RWPE2 (cell line): ENCODE measurements at regions not wholly inside any gene's neighbourhood (a gene's known extent, or its start where the extent isn't known, plus 50 kb on each side); places are given as distances from the start of the nearest gene placed in this dataset.

Experiments used
- ATAC-seq: fragments of 200-7000 bp; cut with Tn5 transposase; 3 replicates; pipeline ENCODE4 v1.9.1; 2021; ENCODE audit warnings: low read depth
- DNase-seq: peaks from one replicate; pipeline ENCODE4 v3.0.0-alpha.2; 2020; ENCODE audit warnings: low spot score
- H3K27ac ChIP-seq: fragments of 450-650 bp; 2 replicates; pipeline ENCODE4 v1.5.1; 2017; ENCODE audit warnings: mild to moderate bottlenecking; ENCODE audit not compliant: poor library complexity, severe bottlenecking
- H3K27me3 ChIP-seq: fragments of 250-450 bp; sonication (Bioruptor Pico); 2 replicates; pipeline ENCODE4 v1.5.1; 2021; ENCODE audit warnings: mild to moderate bottlenecking, moderate library complexity; ENCODE audit not compliant: insufficient read depth, poor library complexity, severe bottlenecking
- H3K36me3 ChIP-seq: fragments of 250-450 bp; sonication (Bioruptor Pico); 2 replicates; pipeline ENCODE4 v1.5.1; 2020; ENCODE audit warnings: low read depth, mild to moderate bottlenecking, moderate library complexity
- H3K4me1 ChIP-seq: fragments of 250-450 bp; sonication (Bioruptor Pico); 2 replicates; pipeline ENCODE4 v1.5.1; 2021; ENCODE audit warnings: mild to moderate bottlenecking, moderate library complexity; ENCODE audit not compliant: insufficient read depth, poor library complexity, severe bottlenecking
- H3K4me3 ChIP-seq: fragments of 250-450 bp; sonication (Bioruptor Pico); 2 replicates; pipeline ENCODE4 v1.5.1; 2021; ENCODE audit warnings: mild to moderate bottlenecking, moderate library complexity; ENCODE audit not compliant: severe bottlenecking
- H3K9me3 ChIP-seq: fragments of 250-450 bp; sonication (Bioruptor Pico); 2 replicates; pipeline ENCODE4 v1.5.1; 2021; ENCODE audit warnings: mild to moderate bottlenecking, moderate library complexity; ENCODE audit not compliant: severe bottlenecking
- CTCF ChIP-seq: fragments of 450-650 bp; IDR thresholded peaks from one replicate; pipeline ENCODE4 v1.5.1; 2017; ENCODE audit warnings: mild to moderate bottlenecking, moderate library complexity; ENCODE audit not compliant: poor library complexity, severe bottlenecking

GRCh38 chr3:144107923-144108322 is 136.3 kb downstream of the DIPK2A start:
- no peak for ATAC-seq
- DNase-seq, result no peak
- TF ChIP-seq CTCF, result no peak

GRCh38 chr3:144109944-144110343 is 138.3 kb downstream of the DIPK2A start:
- Histone ChIP-seq H3K27me3 (no peaks in the 10 kb centered on the region), H3K4me3 (no peak overlapping the region), H3K36me3 (no peaks in the 10 kb centered on the region), H3K4me1 (no peaks in the 10 kb centered on the region), H3K27ac (no peak overlapping the region), H3K9me3 (no peaks in the 10 kb centered on the region)
- no peak for TF ChIP-seq CTCF
- ATAC-seq (no peak), DNase-seq (no peak)

More at GRCh38 chr3:144107923-144108322, 136.3 kb downstream of the DIPK2A start:
- Histone ChIP-seq H3K4me3 (no peak overlapping the region), H3K9me3 (no peaks in the 10 kb centered on the region), H3K4me1 (no peaks in the 10 kb centered on the region), H3K27ac (no peak overlapping the region), H3K27me3 (no peaks in the 10 kb centered on the region), H3K36me3 (no peaks in the 10 kb centered on the region)

- H3K4me3 ChIP-seq, result no peak overlapping the region
- no peak overlapping the region for H3K27ac ChIP-seq
- no peaks in the 10 kb centered on the region for H3K27me3 ChIP-seq
- no peak for DNase-seq
- H3K36me3 ChIP-seq, result no peaks in the 10 kb centered on the region
- TF ChIP-seq CTCF, result no peak
- no peak for ATAC-seq
- H3K9me3 ChIP-seq, result no peaks in the 10 kb centered on the region
- H3K4me1 ChIP-seq, result no peaks in the 10 kb centered on the region
Observed at GRCh38 chr3:144112036-144112435, 140.4 kb downstream of the DIPK2A start.

- no peaks in the 10 kb centered on the region for H3K27me3 ChIP-seq
- DNase-seq (no peak), ATAC-seq (no peak)
- H3K27ac ChIP-seq, result no peak overlapping the region
- no peaks in the 10 kb centered on the region for H3K4me1 ChIP-seq
- no peak overlapping the region for H3K4me3 ChIP-seq
- TF ChIP-seq CTCF, result no peak
- no peaks in the 10 kb centered on the region for H3K9me3 ChIP-seq
- no peaks in the 10 kb centered on the region for H3K36me3 ChIP-seq
Observed at GRCh38 chr3:144112437-144112836, 140.8 kb downstream of the DIPK2A start.

GRCh38 chr3:144114767-144115166 is 143.1 kb downstream of the DIPK2A start:
- no peak overlapping the region for H3K4me3 ChIP-seq
- no peak for TF ChIP-seq CTCF
- H3K9me3 ChIP-seq, result no peaks in the 10 kb centered on the region
- no peak overlapping the region for H3K27ac ChIP-seq
- DNase-seq, result no peak
- ATAC-seq, result no peak
- no peaks in the 10 kb centered on the region for H3K27me3 ChIP-seq
- H3K36me3 ChIP-seq, result no peaks in the 10 kb centered on the region
- H3K4me1 ChIP-seq, result no peaks in the 10 kb centered on the region
